D341Med (cell line): ENCODE measurements at regions not wholly inside any gene's neighbourhood (a gene's known extent, or its start where the extent isn't known, plus 50 kb on each side); places are given as distances from the start of the nearest gene placed in this dataset.

ENCODE experiments used
- DNase-seq: peaks from one replicate; pipeline ENCODE4 v3.0.0; 2012; ENCODE audit warnings: low spot score

DNA sequence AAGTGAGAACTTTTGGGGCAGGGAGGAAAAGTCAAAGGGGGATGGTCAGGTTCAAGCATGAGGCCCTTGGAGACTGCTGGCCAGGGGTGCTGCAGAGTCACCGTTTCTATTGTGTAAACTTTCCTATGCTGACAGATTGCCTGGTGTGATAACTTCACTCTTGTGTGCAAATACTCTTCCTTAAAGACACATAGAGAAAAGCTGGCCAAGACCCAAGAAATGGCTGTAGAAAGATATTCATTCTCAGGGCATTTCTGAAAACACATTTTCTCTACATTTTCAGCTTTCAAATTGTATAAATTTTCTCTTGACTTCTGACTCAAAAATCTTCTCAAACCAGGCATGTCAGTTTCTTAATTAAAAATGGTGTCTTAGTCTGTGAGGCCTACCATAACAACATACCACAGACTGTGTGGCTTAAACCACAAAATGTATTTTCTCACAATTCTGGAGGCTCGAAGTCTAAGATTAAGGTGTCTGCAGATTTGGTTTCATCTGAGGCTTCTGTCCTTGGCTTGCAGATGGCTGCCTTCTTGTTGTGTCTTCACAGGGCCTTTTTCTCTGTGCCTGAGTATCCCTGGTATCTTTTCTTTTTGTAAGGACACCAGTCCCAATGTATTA is 304.5 kb downstream of the KCNRG start:
- no peak for DNase-seq

DNA sequence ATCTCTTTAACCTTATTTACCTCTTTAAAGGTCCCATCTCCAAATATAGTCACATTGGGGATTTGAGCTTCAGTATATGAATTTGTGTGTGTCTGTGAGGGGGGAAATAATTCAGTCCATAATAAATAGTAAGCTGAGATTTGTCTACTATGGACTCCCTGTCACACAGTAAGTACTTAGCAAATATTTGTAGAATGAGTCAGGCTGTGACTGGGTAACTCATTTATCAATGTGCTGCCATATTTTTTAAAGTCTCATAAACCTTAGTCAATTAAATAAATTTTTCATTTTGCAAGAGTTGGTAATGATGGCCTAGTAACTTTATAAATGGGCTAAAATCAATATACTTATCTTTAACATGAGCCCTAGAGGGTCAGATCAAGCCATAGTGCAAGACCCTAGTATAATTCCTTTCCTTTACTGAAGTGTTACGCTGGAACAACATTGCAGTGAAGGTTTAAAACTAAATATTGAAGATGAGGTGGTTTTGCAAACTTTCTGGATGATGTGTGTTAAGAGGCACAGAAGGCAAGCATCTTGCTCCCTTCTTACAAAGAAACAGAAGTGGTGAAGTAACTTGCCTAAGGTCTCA is 305.1 kb downstream of the KCNRG start:
- DNase-seq = no peak

DNA sequence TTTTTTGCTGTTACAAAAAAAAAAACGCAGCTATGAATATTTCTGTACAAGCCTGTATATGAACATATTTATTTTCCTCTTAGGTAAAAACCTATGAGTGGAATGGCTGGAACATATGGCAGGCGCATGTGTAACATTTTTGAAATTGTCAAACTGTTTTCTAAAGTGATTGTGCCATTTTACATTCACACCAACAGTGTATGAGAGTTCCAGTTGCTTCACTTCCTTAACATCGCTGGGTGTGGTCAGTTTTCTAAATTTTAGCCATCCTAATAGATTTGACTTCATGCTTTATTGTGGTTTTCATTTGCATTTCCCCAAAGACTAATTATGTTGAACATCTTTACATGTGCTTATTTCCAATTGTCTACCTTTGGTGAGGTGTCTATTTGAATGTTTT is 306.8 kb downstream of the KCNRG start:
- no peak for DNase-seq

DNA sequence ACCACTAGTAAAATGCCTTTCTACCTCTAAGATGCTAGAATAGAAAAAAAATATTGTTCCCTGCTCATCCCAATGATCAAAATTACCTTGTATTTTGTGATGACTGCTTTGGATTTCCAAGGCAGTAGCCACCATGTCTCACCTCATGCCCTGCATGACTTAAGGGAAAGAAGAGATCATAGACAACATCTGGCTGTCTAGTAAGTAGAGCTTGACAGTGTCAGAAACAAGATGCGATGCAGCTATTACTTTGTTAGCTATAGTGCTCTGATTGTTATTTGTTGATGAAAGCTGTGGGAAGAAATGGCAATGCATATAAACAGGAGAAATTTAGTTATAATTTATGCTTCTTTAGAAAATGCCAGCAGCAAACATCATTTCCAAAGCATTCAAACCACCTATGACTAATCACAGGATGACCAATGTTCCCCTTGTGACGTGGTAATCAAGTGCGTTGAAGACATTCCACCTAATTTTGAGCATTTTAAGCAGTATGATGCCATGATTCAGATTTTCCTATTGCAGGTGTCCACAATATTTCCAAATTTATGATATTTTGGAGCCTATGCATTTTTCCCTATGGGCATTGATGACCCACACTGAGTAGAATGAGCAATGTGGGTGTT is 308.3 kb downstream of the KCNRG start:
- no peak for DNase-seq

DNA sequence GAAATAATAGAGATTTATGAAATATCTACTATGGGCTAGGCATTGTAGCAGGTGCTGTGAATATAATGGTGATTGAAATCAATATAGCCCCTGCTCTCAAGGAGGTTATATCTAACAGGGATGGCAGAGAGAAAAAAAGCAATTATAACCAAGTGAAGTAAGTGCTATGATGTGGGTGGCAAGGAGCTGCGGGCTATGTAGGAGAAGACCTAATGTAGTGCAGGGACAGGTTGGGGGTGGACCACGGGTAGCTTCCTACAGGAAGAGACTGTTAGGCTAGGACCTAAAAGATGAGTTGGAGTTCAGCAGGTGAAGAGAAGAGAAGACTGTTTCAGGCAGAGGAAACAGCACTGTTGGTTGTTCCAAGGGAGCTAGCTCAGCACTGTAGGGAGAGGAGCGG is 311.0 kb downstream of the KCNRG start:
- DNase-seq = no peak

DNA sequence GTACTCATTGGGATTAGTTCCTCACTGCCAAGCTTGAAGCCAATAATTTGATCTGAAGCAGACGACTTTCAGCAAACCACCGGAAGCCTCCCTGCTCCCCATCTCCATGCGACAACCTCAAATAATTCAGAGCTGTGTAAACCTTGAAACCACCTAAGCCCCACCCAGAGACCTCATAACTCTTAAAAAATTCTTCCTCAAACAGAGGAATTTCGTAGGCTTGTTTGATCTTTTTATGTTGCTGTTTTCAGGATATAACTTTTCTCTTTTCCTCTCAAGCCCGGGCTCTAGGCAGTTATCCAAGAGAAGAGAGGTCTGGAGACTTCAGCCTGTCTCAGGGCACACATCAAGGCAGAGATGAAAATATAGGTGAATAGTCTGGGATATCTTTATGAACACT is 311.6 kb downstream of the KCNRG start:
- DNase-seq = no peak

DNA sequence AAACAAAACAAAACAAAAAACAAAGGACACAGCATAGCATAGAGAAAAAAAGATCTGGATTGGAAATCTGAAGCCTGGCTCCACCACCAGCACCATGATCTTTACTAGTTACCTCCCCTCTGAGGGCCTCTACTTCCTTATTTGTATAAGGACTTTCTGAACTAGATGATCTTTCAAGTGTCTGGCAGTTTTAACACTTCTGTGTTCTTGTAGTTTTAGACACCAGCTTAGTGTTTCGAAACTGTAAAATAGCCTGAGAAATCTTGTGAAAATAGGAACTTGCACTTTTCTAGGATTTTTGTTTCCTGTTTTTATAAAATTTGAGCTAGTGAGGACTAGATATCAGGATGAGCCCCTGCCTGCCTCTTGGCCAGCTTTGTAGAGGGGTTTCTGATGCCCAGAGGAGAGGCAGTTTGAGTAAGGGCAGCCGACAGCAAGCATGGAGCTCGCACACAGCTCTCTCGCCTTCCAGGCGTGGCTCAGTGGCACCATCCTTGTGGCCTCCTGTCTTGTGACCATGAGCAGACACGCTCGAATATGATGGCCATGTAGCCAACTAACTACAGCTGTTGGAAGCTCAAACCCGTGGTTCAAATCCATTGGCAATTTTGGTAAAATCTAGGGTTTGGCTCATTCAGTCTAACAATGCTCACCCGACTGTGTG is 319.0 kb downstream of the KCNRG start:
- DNase-seq = no peak

DNA sequence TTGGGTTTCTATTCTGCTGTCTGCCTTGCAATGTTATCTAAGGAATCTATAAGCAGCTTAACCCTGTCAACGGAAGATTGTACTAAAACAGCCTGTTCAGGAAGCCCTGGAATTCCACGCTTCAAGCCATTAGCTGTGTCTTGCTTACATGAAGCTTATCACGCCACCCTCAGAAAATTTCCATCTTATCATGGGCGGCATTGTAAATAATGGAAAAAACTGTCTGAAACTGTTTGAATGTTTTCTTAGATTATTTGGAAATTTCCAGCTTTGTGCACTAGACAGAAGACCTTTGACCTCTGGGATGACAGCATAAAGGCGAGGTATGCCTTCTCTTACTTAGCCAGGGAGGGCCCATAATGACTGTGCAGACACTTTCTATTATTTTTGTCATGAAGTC is 319.7 kb downstream of the KCNRG start:
- no peak for DNase-seq

DNA sequence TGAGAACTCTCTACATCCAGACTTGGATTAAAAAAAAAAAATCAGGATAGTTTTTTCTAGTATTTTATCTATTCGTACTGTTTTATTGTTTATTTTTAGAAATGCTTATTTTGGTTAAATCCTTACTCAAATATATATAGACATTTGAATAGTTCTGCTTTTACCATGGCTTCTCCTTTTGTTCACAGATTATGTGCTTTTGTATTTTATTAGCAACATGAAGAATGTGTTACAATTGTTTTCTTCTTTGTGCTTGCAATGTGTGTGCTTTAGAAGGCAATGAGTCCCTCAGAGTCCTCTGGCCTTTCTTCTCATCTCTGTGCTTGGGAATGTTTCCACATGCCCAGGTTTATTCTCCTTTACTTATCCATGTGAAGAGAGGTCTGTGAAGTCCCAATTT is 324.0 kb downstream of the KCNRG start:
- no peak for DNase-seq

DNA sequence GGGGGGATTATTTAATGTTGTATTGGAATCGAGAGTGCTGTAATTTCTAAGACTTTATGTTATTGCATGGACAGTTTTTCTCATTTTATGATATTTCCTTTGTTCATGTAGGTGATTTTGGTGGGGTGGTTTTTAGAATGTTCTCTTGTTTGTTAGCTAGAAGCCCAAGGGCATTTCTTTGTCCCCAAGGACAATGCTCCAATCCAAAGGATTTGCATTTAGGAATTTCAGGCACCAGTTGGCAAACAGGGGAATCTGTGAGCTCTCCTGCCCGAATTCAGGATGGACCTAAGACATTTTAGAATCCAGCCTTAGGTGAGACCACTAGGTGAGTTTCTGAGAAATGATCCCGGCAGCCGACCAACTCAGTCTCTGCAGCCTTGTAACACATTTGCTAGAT is 324.9 kb downstream of the KCNRG start:
- DNase-seq = no peak

DNA sequence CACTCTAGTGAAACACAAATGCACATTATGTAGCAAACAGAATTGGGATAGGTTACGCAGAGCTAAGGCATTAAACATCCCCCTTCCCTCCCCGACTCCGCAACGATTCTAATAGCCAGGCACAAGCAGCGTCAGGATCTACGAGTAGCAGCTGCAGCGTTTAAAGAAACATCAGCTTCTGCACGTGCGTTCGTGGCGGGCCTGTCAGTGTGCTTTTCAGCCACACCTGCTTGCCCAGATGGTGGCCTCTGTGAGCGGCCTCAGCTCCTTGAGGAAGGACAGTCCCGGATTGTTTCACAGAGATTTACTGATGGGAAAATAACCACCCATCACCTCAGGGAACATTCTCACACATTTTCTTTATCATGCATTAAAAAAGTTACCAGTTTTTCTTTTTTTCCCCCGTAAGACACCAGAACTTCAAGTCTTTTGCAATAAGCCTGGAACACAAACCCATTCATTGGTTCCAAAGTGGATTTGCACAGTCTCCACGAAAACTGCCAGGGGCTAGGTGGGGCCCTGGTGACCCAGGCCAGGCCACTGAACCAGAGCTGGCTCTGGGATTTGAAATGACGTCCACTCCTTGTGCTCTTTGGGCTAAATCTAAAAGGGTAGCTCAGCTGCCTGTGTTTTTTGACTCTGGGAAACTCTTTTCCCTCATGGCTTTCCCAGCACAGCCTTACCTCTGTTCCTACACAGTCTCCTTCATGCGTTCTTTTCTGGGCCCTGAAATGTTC is 325.5 kb downstream of the KCNRG start:
- no peak for DNase-seq

DNA sequence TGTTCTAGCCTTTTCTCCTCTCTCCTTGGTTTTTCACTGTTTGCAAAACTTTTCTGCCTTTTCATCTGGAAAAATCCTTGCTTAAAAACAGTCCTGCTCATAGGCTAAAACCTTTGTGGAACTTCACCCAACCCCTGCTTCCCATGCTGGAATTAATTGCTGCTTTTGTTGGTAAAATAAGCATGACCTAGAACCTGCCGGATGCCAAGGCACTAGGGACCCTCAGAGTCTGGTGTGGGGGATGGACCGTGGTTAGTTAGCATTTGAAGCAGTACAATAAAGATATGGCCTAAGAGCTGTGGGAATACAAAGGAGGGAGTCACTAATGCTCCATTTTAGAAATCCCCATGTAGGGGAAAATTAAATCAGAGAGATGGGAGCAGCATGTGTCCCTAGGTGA is 326.3 kb downstream of the KCNRG start:
- DNase-seq = no peak

DNA sequence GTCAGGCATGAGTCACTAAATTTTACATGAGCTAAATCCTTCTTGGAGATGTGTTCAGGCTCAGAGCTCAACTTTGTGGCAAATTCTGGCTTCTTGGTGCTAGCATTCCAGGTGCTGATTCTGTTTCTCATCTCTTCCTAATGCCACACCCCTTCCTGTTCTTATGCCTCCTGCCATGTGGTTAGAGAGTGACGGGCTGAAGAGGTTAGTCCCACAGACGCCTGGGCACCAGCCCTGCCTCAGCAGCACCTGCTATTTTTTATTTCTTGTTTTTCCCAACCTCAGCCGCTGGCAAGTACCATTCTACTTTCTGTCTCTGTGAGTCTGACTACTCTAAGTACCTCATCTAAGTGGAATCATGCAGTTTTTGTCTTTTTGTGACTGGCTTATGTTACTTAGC is 329.5 kb downstream of the KCNRG start:
- no peak for DNase-seq

DNA sequence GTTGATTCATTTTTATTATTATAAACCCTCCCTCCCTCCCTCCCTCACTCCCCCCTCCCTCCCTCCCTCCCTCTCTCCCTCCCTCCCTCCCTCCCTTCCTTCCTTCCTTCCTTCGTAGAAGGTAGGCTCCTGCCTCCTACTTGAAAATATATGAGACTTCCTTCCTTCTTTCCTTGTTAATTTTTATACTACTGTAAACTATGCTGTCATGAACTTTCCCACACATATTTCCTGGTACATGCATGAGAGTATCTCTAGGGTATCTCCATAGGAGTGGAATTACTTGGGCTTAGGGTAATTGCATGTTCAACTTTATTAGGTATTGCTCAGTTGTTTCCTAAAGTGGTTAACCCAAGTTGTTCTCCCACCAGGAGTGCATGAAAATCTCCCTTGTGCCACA is 330.6 kb downstream of the KCNRG start:
- DNase-seq = no peak

DNA sequence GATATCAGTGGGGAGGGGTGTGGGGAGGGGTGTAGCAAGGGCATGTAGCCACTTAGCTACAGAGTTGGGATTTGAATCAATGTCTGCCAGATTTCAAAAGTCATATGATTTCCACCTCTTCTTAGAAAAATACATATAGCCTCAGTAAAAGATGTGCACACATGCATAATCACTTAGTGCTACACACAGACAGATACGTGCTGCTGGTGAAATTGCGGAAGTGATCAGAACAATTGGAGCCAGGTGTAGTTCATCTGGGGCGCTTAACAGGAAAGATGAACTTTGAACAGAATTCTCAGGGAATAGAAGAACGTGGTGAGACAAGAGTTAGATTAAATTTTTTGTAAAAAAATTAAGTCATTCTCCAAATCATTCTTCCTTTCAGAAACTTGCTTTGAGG is 333.1 kb downstream of the KCNRG start:
- DNase-seq = no peak

DNA sequence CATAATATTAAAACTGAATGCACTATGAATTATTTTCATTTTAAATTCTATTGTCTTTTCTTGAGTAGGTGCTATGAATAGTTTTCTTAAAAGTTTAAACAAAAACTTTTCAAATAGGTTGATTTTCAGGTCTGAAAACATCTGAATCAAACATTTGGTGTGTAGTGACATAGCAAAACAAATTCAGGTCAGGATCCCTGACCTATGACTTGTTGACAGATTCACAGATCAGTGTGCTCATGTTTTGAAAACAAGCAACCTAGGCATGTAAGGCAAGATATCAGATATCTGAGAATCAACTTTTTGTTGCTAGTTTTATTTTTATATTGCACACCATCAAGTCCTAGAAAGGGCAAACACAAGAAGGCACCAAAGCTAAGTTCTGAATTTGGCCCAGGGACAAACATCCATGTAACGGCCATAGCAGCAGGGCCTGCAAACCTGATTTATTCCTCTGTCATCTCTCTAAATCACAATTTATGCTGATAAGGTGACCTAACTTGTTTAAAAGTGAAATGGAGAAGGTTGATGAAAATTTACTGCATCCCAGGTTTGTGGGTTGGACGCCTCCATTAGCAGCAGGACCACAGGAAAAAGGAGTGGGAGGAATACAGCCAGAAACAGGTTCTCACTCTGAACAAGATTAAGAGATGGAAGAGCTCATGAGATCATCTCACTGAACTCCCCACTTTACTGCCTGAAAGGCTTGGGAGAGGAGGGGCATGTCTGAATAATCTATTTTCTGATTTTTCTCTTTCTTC is 337.7 kb downstream of the KCNRG start:
- DNase-seq = no peak

DNA sequence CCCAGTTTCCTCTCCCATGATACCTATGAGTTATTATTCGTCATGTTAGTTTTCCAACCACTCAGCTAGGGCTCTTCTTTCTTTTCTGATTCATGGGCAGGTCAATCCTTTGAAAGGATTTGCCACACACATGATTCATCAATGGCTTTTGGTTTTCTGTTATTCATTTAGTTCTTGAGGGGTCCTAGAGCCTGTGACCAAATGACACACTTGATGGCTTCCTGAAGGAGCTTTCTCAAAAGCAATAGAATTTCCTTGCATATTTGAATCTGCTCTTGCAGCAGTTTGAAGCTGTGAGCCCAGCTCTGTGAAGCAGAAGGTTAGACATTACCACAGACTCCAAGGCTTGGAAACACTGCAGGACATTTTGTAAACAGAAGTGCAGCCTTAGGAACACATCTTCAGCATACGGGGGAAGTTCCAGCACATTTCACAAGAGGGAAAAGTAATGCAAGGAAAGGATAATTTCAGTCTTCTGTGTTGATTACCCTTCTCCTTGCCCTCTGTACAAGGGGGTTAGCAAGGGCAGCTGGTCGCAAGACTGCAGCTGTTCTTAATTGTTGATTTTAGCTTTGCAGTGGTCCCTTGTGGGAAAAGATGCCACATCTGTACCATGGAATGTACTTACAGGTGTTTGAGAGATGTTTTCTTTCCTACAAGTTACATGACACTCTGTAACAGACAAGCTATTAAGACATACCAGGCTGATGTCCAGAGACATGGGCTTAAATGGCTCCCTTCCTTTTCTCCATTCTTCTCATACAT is 338.6 kb downstream of the KCNRG start:
- DNase-seq = no peak

DNA sequence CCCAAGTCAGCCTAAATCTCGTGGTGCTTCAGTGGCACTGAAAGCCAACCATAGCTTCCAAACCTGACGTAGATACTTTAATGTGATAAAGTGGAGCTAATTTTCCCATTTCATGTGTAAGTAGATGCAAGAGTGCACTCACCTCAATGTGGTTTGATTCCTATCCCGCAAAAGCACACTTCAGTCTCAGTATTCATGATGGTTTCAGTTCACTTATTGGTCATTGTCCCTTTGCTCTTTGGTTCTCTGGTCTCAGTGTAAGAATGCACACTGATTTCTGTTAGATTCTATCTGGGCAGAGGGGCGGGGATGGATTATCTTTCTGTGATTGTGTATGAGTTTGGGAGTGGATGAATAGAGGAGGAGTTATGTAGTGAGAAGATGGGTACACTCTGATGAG is 340.6 kb downstream of the KCNRG start:
- no peak for DNase-seq

DNA sequence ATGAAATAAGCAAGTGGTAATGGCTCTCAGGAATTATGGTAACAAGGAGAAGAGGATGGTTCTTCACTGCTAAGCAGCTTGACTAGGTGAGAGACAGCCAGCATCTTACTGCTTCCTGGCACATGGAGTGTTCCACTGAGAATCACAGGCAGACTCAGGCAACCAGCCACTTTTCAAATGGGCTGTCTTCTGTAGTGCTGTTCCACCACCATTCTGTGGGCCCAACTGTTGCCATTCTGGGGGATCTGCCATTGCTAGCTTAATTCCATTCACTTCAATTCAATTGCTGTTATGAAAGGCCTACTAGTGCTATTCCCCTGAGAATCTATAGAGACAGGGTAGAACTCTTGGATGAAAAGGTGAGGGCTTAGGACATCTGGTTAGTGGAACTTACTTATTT is 341.9 kb downstream of the KCNRG start:
- DNase-seq = no peak

DNA sequence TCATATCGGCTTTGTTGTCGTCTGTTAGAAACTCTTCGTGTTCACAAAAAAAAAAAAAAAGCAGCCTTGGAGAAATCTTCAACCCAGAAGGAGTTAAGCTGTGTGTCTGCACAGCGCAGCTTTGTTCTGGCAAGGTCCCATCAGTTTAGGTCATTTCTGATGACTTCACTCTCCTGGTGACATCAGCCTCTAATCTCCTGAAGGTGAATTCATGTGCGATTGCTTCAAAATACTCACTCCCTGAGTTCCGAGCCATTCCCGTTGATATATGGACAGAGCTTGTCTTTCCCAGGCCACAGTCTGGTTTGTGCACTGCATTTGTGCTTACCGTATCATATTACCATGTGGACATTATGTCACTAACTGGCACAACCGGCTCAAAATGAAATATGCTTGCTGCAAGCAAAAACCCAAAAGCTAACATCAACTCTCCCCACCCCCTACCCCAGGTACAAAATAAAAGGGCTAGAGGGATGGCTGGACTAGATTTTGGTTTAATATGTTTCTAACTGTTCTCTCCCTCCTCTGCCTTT is 342.4 kb downstream of the KCNRG start:
- no peak for DNase-seq
